Stimulated activated naive CD8-positive, alpha-beta T cell treated with anti-CD3 and anti-CD28 coated beads, Interleukin-15, Interleukin-2, amounts not matched to agents 100 ng/mL and 50 ng/mL, for 24 hours (primary cell): ENCODE measurements at regions not wholly inside any gene's neighbourhood (a gene's known extent, or its start where the extent isn't known, plus 50 kb on each side); places are given as distances from the start of the nearest gene placed in this dataset.
"Not testable (repeated sequence)": the region's sequence is repeated elsewhere in the genome, so short reads cannot be mapped to it uniquely, and the experiment has no call there.

ENCODE experiments used
- H3K27ac Mint-ChIP-seq: one replicate; pipeline ENCODE4 v1.8.0; 2021; ENCODE audit warnings: mild to moderate bottlenecking, mixed read lengths
- H3K27me3 Mint-ChIP-seq: one replicate; pipeline ENCODE4 v1.8.0; 2021; ENCODE audit warnings: mixed read lengths
- H3K36me3 Mint-ChIP-seq: one replicate; pipeline ENCODE4 v1.8.0; 2021; ENCODE audit warnings: low read depth, mixed read lengths
- H3K4me1 Mint-ChIP-seq: one replicate; pipeline ENCODE4 v1.8.0; 2021; ENCODE audit warnings: low read depth, mixed read lengths
- H3K4me3 Mint-ChIP-seq: one replicate; pipeline ENCODE4 v1.8.0; 2021; ENCODE audit warnings: mild to moderate bottlenecking, mixed read lengths
- H3K9me3 Mint-ChIP-seq: one replicate; pipeline ENCODE4 v1.8.0; 2021; ENCODE audit warnings: mixed read lengths

DNA sequence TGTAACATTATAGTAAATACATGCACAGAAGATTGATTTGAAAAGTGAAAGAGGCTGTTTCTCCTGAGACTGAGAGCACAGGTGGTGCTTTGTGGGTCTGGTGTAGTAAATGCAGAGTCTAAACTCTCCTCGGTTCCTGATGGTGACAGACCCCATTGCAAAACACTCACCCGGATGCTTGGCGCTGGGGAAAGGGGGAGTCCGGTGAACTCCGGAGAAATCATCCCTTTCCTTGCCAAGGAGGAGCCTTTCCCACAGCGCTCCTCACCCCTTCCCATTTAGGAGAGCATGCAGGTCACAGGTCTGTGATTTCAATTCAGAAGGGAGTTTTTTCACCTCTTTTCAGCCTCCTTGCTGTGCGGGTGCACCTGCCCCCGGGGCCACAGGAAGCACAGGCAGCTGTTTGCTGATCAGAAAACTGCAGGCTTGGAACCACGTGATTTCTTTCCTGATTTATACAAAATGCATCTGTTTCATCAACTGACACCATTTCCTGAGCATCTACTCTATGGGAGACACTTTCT is 75.6 kb upstream of the LYZL2 start:
- peaks cover 3% of the 10 kb centered on the region for H3K36me3 Mint-ChIP-seq
- H3K4me1 Mint-ChIP-seq = peaks cover 67% of the 10 kb centered on the region

DNA sequence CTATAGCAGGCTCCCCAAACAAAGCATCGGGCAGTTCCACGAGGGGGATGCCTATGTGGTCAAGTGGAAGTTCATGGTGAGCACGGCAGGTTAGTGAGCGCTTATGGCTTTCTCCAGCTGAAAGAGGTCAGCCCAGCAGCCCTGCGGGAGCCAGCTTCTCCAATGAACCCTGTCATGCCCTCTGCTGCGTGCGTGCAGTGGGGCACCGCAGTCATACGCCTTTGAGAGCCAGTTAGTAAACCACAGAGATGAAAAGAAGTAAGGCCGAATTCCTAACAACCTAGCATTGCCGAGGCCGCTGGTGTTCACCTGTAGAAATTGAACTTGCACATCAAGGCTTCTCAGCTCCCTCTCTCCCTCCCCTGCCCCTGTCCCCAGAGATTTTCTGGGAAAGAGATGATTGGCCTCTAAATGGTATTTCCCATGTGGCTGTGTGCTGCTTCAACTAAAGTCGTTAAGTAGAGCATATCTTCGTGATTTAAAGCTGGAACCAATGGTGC is 75.1 kb upstream of the LYZL2 start:
- H3K27ac Mint-ChIP-seq = peak overlapping the region; percentile 95
- peaks cover 71% of the 10 kb centered on the region for H3K4me1 Mint-ChIP-seq
- H3K4me3 Mint-ChIP-seq = peak overlapping the region; percentile 87
- not testable (repeated sequence) for H3K9me3 Mint-ChIP-seq, H3K36me3 Mint-ChIP-seq, H3K27me3 Mint-ChIP-seq

More for the DNA sequence above, 75.6 kb upstream of the LYZL2 start:
- H3K9me3 Mint-ChIP-seq = no peaks in the 10 kb centered on the region
- peak overlapping the region; percentile 95 for H3K27ac Mint-ChIP-seq
- H3K27me3 Mint-ChIP-seq = no peaks in the 10 kb centered on the region
- peak overlapping the region; percentile 87 for H3K4me3 Mint-ChIP-seq

- Mint-ChIP-seq H3K4me3 (peak overlapping the region; percentile 87), H3K27ac (peak overlapping the region; percentile 95), H3K36me3 (peaks cover 3% of the 10 kb centered on the region), H3K9me3 (no peaks in the 10 kb centered on the region), H3K27me3 (no peaks in the 10 kb centered on the region), H3K4me1 (peaks cover 76% of the 10 kb centered on the region)
Measured at GRCh38 chr10:30704026-30704600, 74.6 kb upstream of the LYZL2 start.

- Mint-ChIP-seq H3K4me3 (peak overlapping the region; percentile 87), H3K4me1 (peaks cover 83% of the 10 kb centered on the region), H3K27ac (peak overlapping the region; percentile 95)
- not testable (repeated sequence) for H3K9me3 Mint-ChIP-seq, H3K27me3 Mint-ChIP-seq, H3K36me3 Mint-ChIP-seq
Measured at GRCh38 chr10:30703446-30703845, 73.9 kb upstream of the LYZL2 start.

- peaks cover 89% of the 10 kb centered on the region for H3K4me1 Mint-ChIP-seq
- H3K9me3 Mint-ChIP-seq = no peaks in the 10 kb centered on the region
- peaks cover 3% of the 10 kb centered on the region for H3K36me3 Mint-ChIP-seq
- H3K27ac Mint-ChIP-seq = peak overlapping the region; percentile 95
- H3K27me3 Mint-ChIP-seq = no peaks in the 10 kb centered on the region
- H3K4me3 Mint-ChIP-seq = peak overlapping the region; percentile 87
Measured at GRCh38 chr10:30702860-30703259, 73.3 kb upstream of the LYZL2 start.

GRCh38 chr10:30701451-30702173 is 72.1 kb upstream of the LYZL2 start:
- peaks cover 3% of the 10 kb centered on the region for H3K36me3 Mint-ChIP-seq
- no peaks in the 10 kb centered on the region for H3K27me3 Mint-ChIP-seq
- peak overlapping the region; percentile 84 for H3K27ac Mint-ChIP-seq
- H3K4me3 Mint-ChIP-seq = peak overlapping the region; percentile 61
- peaks cover 98% of the 10 kb centered on the region for H3K4me1 Mint-ChIP-seq
- H3K9me3 Mint-ChIP-seq = no peaks in the 10 kb centered on the region

GRCh38 chr10:30697806-30698205 is 68.3 kb upstream of the LYZL2 start:
- Mint-ChIP-seq H3K4me1 (peaks cover 94% of the 10 kb centered on the region), H3K36me3 (peaks cover 3% of the 10 kb centered on the region), H3K4me3 (peak overlapping the region; percentile 14), H3K9me3 (no peaks in the 10 kb centered on the region), H3K27me3 (no peaks in the 10 kb centered on the region), H3K27ac (peak overlapping the region; percentile 82)

- not testable (repeated sequence) for H3K36me3 Mint-ChIP-seq
- peaks cover 94% of the 10 kb centered on the region for H3K4me1 Mint-ChIP-seq
Measured at GRCh38 chr10:30697221-30697620, 67.7 kb upstream of the LYZL2 start.

DNA sequence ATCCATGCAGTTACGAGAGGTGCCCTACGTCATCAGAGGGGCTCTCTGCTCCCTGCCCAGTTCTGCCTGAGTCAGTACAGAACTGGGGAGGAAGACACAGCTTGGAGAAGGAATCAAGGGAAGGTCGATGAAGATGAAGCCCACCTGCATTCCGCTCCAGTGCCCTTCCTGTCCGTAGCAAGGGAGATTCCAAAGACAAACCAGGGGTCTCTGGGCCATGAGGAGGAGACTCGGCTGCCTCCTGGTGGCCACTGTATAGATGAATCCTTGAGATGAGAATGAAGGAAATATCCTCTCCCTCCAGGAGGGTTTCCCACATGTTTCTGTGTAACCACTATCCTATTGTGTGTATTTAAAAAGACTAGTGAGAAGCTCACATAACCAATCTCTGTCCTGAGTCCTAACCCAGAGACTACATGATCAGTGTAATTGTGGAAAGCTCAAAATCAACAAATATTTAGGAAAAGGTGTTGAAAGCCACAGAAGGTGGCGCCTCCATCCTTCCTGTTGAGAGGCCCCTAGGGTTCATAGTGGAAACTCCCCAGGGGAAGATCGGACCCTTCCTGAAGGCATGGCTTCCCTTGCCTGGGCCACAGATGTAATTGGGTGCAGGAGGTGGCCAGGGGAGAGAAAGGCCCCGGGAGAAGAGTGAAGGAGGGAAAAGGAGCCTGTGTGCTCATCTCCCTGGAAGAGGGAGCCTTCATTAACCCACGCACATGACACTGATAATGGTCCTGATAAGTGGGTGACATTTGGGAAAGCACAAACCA is 67.0 kb upstream of the LYZL2 start:
- not testable (repeated sequence) for H3K27me3 Mint-ChIP-seq, H3K36me3 Mint-ChIP-seq, H3K9me3 Mint-ChIP-seq
- Mint-ChIP-seq H3K4me3 (peak overlapping the region; percentile 30), H3K27ac (peak overlapping the region; percentile 90), H3K4me1 (peaks cover 87% of the 10 kb centered on the region)

More at GRCh38 chr10:30697221-30697620, 67.7 kb upstream of the LYZL2 start:
- H3K27me3 Mint-ChIP-seq, H3K9me3 Mint-ChIP-seq: not testable (repeated sequence)
- Mint-ChIP-seq H3K27ac (peak overlapping the region; percentile 82), H3K4me3 (peak overlapping the region; percentile 14)

- H3K27ac Mint-ChIP-seq = peak overlapping the region; percentile 90
- not testable (repeated sequence) for H3K27me3 Mint-ChIP-seq, H3K9me3 Mint-ChIP-seq, H3K36me3 Mint-ChIP-seq
- peaks cover 82% of the 10 kb centered on the region for H3K4me1 Mint-ChIP-seq
- H3K4me3 Mint-ChIP-seq = peak overlapping the region; percentile 59
Measured at GRCh38 chr10:30695481-30696236, 66.1 kb upstream of the LYZL2 start.

DNA sequence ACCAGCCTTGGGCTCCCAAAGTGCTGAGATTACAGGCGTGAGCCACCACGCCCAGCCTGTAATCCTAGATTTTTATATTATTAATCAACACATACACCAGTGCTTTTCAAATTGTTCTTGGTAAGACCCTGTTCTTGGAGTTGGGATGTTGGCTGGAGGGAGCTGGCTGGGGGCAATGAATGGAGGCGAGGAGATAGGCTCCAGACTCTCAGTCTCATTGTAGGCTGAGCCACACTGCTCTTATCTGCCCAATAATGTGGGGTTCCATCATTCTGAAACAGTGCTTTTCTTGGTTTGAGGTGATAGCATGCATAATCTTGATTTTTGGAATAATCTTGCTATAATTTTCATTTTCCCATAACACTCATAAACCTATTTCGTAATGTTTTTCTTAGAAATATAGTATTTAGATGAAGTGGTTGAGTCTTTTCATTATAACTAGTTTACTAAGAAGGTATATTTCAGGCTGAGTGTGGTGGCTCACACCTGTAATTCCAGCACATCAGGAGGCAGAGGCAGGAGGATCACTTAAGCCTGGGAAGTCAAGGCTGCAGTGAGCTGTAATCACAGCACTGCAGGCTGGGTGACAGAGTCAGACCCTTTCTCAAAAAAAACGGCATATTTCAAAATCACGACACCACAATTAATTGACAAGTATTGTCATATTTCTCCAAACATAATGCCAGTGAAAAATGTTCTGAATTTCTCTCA is 65.1 kb upstream of the LYZL2 start:
- Mint-ChIP-seq H3K4me1 (peaks cover 72% of the 10 kb centered on the region), H3K27ac (peak overlapping the region; percentile 90), H3K36me3 (no peaks in the 10 kb centered on the region), H3K4me3 (no peak overlapping the region), H3K9me3 (no peaks in the 10 kb centered on the region), H3K27me3 (no peaks in the 10 kb centered on the region)

DNA sequence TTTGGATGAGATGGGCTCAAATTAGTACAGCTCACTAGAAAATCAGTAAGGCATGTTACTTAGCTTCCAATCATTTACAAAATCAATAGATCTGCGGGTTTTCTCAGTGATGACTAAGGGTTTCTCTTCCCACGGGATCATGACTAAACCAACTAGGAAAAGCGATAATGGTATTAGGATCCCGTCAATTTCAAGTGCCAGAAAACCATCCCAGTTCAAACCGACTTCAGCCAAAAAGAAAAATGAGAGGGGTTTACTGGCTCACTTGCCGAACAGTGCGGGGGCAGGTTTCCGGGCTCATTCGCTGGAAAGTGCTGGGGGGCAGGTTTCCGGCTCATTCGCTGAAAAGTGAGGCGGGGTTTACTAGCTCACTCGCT is 62.1 kb upstream of the LYZL2 start:
- H3K4me1 Mint-ChIP-seq = peaks cover 62% of the 10 kb centered on the region
- H3K9me3 Mint-ChIP-seq = no peaks in the 10 kb centered on the region
- no peaks in the 10 kb centered on the region for H3K36me3 Mint-ChIP-seq
- no peak overlapping the region for H3K4me3 Mint-ChIP-seq
- no peak overlapping the region for H3K27ac Mint-ChIP-seq
- H3K27me3 Mint-ChIP-seq = peaks cover 3% of the 10 kb centered on the region

GRCh38 chr10:30690948-30691638 is 61.5 kb upstream of the LYZL2 start:
- H3K27ac Mint-ChIP-seq, H3K36me3 Mint-ChIP-seq, H3K9me3 Mint-ChIP-seq, H3K27me3 Mint-ChIP-seq, H3K4me3 Mint-ChIP-seq: not testable (repeated sequence)
- H3K4me1 Mint-ChIP-seq = peaks cover 62% of the 10 kb centered on the region
